HepG2 (cell line): ENCODE measurements at regions not wholly inside any gene's neighbourhood (a gene's known extent, or its start where the extent isn't known, plus 50 kb on each side); places are given as distances from the start of the nearest gene placed in this dataset.

Experiments
- CBFB ChIP-seq: sonication (generic); formaldehyde crosslinking; IDR thresholded peaks from 2 replicates; pipeline ENCODE4 v1.4.0; 2020; ENCODE audit warnings: missing genetic modification reagents
- GABPA ChIP-seq, 2 experiments: IDR thresholded peaks; 2 replicates each; pipeline ENCODE4 v1.6.1; 2011 to 2016; ENCODE audit warnings: low read depth in 2 of 2, low read length in 1 of 2, missing biosample characterization in 1 of 2, missing genetic modification characterization in 1 of 2
- PHF20 ChIP-seq: sonication (generic); formaldehyde crosslinking; IDR thresholded peaks from 2 replicates; pipeline ENCODE4 v1.5.0; 2020; ENCODE audit warnings: mild to moderate bottlenecking, missing genetic modification reagents
- POLR2A ChIP-seq, 2 experiments: IDR thresholded peaks; 2 replicates each; pipeline ENCODE4 v1.6.1; 2011; ENCODE audit warnings: low read depth in 2 of 2, low read length in 2 of 2, mild to moderate bottlenecking in 1 of 2, moderate library complexity in 1 of 2; ENCODE audit not compliant: insufficient read depth in 1 of 2
- RBAK ChIP-seq: sonication (generic); formaldehyde crosslinking; IDR thresholded peaks from 2 replicates; pipeline ENCODE4 v1.5.1; 2020; ENCODE audit warnings: mild to moderate bottlenecking, missing genetic modification reagents
- SIN3A ChIP-seq: IDR thresholded peaks from 2 replicates; pipeline ENCODE4 v1.6.1; 2011; ENCODE audit warnings: low read depth, mild to moderate bottlenecking, control low read depth, low read length, borderline replicate concordance
- ZBTB20 ChIP-seq: sonication (generic); formaldehyde crosslinking; IDR thresholded peaks from 2 replicates; pipeline ENCODE4 v1.8.1; 2023; ENCODE audit warnings: missing genetic modification reagents, low read depth, mild to moderate bottlenecking, borderline replicate concordance
- ZSCAN12 ChIP-seq: sonication (generic); formaldehyde crosslinking; IDR thresholded peaks from 2 replicates; pipeline ENCODE4 v1.9.0; 2021; ENCODE audit warnings: mild to moderate bottlenecking, missing genetic modification reagents
- TF ChIP-seq, protein P1 (sequence below): sonication (generic); formaldehyde crosslinking; IDR thresholded peaks from 2 replicates; pipeline ENCODE4 v1.5.0; 2020; ENCODE audit warnings: mild to moderate bottlenecking, missing genetic modification reagents, moderate library complexity

DNA sequence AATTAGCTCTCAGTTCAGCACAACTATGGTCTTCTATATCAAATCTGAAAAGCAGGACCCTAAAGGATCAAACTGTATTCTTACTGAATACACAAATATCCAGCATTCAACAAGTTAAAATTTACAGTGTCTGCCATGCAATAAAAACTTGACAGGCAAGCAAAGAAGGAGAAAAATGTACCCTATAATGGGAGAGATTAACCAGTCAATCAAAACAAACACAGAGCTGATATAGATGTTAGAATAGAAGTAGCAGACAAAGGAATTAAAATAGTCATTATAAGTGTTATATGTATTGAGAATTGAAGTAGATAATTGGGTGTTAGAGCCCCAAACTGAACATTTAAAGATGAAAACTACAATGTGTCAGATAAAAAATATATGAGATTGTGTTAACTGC lies 914.9 kb downstream of the EPHA7 start:
- TF ChIP-seq PHF20 (CRISPR knock-in tag) (no peak), RBAK (CRISPR knock-in tag) (no peak), POLR2A (IDR thresholded peaks at IDR 0.05; ENCODE audit: insufficient read depth in 1 of 2, low read depth in 2 of 2, low read length in 2 of 2) (no peak), SIN3A (no peak), ZBTB20 (CRISPR knock-in tag) (no peak), CBFB (CRISPR knock-in tag) (no peak), ZSCAN12 (CRISPR knock-in tag) (no peak), GABPA (IDR thresholded peaks at IDR 0.05; ENCODE audit: low read depth, low read length) (no peak), GABPA (CRISPR knock-in tag; IDR thresholded peaks at IDR 0.05; ENCODE audit: low read depth) (no peak)
- TF ChIP-seq, protein P1, sequence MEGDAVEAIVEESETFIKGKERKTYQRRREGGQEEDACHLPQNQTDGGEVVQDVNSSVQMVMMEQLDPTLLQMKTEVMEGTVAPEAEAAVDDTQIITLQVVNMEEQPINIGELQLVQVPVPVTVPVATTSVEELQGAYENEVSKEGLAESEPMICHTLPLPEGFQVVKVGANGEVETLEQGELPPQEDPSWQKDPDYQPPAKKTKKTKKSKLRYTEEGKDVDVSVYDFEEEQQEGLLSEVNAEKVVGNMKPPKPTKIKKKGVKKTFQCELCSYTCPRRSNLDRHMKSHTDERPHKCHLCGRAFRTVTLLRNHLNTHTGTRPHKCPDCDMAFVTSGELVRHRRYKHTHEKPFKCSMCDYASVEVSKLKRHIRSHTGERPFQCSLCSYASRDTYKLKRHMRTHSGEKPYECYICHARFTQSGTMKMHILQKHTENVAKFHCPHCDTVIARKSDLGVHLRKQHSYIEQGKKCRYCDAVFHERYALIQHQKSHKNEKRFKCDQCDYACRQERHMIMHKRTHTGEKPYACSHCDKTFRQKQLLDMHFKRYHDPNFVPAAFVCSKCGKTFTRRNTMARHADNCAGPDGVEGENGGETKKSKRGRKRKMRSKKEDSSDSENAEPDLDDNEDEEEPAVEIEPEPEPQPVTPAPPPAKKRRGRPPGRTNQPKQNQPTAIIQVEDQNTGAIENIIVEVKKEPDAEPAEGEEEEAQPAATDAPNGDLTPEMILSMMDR (CRISPR knock-in tag): no peak
